Caco-2 (cell line): ENCODE measurements at regions not wholly inside any gene's neighbourhood (a gene's known extent, or its start where the extent isn't known, plus 50 kb on each side); places are given as distances from the start of the nearest gene placed in this dataset.

Experiments
- BruUV-seq: library from RNA; stranded (reverse); fragments of 400-500 nt; replicated peaks from 2 replicates; lab custom pipeline; 2021; lab: Mats Ljungman, UMichigan
- CTCF ChIA-PET: fragments of 300-600 bp; sonication (Branson Sonifier 250); formaldehyde crosslinking; loops from one replicate; lab custom pipeline; 2022; ENCODE audit warnings: antibody characterized with exemption; lab: Charles Lee
- POLR2A ChIA-PET: fragments of 300-600 bp; sonication (Branson Sonifier 250); formaldehyde crosslinking; loops from one replicate; lab custom pipeline; 2022; ENCODE audit warnings: antibody characterized with exemption; lab: Charles Lee
- DNase-seq, 2 experiments: peaks; one replicate each; pipeline versions ENCODE4 v3.0.0 to v3.0.0-alpha.2; 2020 to 2022
- H3K27me3 ChIP-seq: replicated peaks from 2 replicates; pipeline ENCODE4 v1.6.0; 2011; ENCODE audit warnings: low read length; ENCODE audit not compliant: control insufficient read depth, insufficient read depth
- H3K36me3 ChIP-seq: 2 replicates; pipeline ENCODE4 v1.5.1; 2011; ENCODE audit warnings: low read length; ENCODE audit not compliant: control insufficient read depth, insufficient read depth
- H3K4me1 ChIP-seq: fragments of 250-450 bp; sonication (Bioruptor Pico); 2 replicates; pipeline ENCODE4 v1.5.1; 2020; ENCODE audit warnings: mild to moderate bottlenecking
- H3K4me3 ChIP-seq: 2 replicates; pipeline ENCODE4 v1.5.1; 2011; ENCODE audit warnings: low read depth, mild to moderate bottlenecking, control low read depth, low read length
- H3K9me3 ChIP-seq: fragments of 250-450 bp; sonication (Bioruptor Pico); 2 replicates; pipeline ENCODE4 v1.5.1; 2020; ENCODE audit warnings: mild to moderate bottlenecking, moderate library complexity
- H3K27ac Mint-ChIP-seq: one replicate; pipeline ENCODE4 v1.8.0; 2022; ENCODE audit warnings: mixed read lengths; ENCODE audit not compliant: unreplicated experiment
- H3K27me3 Mint-ChIP-seq: one replicate; pipeline ENCODE4 v1.8.0; 2022; ENCODE audit warnings: mixed read lengths; ENCODE audit not compliant: insufficient read depth, unreplicated experiment
- H3K36me3 Mint-ChIP-seq: one replicate; pipeline ENCODE4 v1.8.0; 2022; ENCODE audit warnings: mild to moderate bottlenecking, mixed read lengths; ENCODE audit not compliant: insufficient read depth, unreplicated experiment
- H3K4me1 Mint-ChIP-seq: one replicate; pipeline ENCODE4 v1.8.0; 2022; ENCODE audit warnings: low read depth, mixed read lengths; ENCODE audit not compliant: unreplicated experiment
- H3K4me3 Mint-ChIP-seq: one replicate; pipeline ENCODE4 v1.8.0; 2022; ENCODE audit warnings: mild to moderate bottlenecking, moderate library complexity, mixed read lengths; ENCODE audit not compliant: unreplicated experiment
- H3K9me3 Mint-ChIP-seq: one replicate; pipeline ENCODE4 v1.8.0; 2022; ENCODE audit warnings: mixed read lengths; ENCODE audit not compliant: unreplicated experiment
- intact Hi-C: fragments of 100-400 bp; cut with micrococcal nuclease; formaldehyde crosslinking; loops from one replicate; pipeline ENCODE4 v1.10.0; 2022; ENCODE audit not compliant: unreplicated experiment
- TF ChIP-seq, protein P1 (sequence below), 2 experiments: fragments of 200-600 bp in 1 of 2; IDR thresholded peaks; 1 replicate in 1 of 2; 2 replicates in 1 of 2; pipeline versions ENCODE4 v1.5.1 to v1.8.0; 2011 to 2022; ENCODE audit warnings: antibody characterized with exemption in 1 of 2, control low read depth in 1 of 2, inconsistent platforms in 1 of 2, low read depth in 1 of 2, low read length in 1 of 2, mild to moderate bottlenecking in 1 of 2, moderate library complexity in 1 of 2; ENCODE audit not compliant: insufficient read depth in 1 of 2, severe bottlenecking in 1 of 2, unreplicated experiment in 1 of 2

DNA sequence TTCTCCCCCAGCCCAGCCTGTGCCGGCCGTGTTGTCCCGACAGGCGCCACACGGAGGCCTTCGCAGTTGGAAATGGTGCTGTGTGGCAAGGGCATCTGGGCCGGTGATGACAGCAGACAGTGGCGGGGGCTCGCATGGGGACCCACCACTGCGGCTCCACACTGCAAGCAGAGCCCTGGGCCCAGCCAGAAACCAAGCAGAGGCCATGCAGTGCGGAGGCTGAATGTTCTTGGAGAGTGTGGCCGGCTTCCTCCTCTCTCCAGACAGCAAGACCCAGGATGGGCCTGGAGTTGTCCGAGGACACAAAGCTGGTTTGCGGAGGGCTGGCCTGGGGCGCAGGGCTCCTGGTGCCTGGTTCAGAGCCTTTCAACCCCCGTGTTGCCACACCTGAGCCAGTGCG is 104.6 kb downstream of the SIK1 start:
- ChIA-PET POLR2A (no interaction called here), CTCF (no interaction called here)
- Histone ChIP-seq H3K27me3 (no peaks in the 10 kb centered on the region), H3K4me1 (peaks cover 32% of the 10 kb centered on the region), H3K9me3 (peaks cover 6% of the 10 kb centered on the region), H3K36me3 (no peaks in the 10 kb centered on the region), H3K4me3 (no peak overlapping the region)
- BruUV-seq = no TSS peak
- Mint-ChIP-seq H3K4me3 (no peak overlapping the region), H3K27me3 (no peaks in the 10 kb centered on the region), H3K36me3 (peaks cover 5% of the 10 kb centered on the region), H3K4me1 (no peaks in the 10 kb centered on the region), H3K27ac (no peak overlapping the region), H3K9me3 (peaks cover 9% of the 10 kb centered on the region)
- DNase-seq = no peak
- TF ChIP-seq, protein P1, sequence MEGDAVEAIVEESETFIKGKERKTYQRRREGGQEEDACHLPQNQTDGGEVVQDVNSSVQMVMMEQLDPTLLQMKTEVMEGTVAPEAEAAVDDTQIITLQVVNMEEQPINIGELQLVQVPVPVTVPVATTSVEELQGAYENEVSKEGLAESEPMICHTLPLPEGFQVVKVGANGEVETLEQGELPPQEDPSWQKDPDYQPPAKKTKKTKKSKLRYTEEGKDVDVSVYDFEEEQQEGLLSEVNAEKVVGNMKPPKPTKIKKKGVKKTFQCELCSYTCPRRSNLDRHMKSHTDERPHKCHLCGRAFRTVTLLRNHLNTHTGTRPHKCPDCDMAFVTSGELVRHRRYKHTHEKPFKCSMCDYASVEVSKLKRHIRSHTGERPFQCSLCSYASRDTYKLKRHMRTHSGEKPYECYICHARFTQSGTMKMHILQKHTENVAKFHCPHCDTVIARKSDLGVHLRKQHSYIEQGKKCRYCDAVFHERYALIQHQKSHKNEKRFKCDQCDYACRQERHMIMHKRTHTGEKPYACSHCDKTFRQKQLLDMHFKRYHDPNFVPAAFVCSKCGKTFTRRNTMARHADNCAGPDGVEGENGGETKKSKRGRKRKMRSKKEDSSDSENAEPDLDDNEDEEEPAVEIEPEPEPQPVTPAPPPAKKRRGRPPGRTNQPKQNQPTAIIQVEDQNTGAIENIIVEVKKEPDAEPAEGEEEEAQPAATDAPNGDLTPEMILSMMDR (IDR thresholded peaks at IDR 0.05; ENCODE audit: insufficient read depth in 1 of 2, low read depth in 1 of 2, low read length in 1 of 2, severe bottlenecking in 1 of 2, unreplicated experiment in 1 of 2) = no peak
- intact Hi-C loops = no loop called here

DNA sequence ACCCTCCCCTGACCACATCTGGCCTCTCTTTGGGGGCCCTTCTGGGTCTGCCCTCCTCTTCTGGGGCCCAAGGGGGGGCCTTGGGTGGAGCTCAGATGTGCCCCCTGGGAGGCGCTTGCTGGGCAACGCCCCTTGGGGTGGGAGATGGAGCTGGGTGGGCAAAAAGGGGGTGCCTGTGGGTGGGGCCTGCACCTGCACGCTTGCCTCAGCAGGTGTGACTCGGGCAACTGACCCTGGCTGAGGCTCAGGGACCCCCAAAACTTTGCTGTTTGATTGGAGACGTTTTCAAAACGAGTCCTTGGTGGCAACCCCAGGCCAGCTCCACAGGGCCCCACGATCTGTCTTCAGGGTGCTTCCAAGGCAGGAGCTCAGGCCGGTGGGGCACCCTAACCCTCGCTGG is 105.3 kb downstream of the SIK1 start:
- Histone ChIP-seq H3K4me3 (no peak overlapping the region), H3K27me3 (no peaks in the 10 kb centered on the region), H3K36me3 (no peaks in the 10 kb centered on the region), H3K9me3 (peaks cover 10% of the 10 kb centered on the region), H3K4me1 (peaks cover 32% of the 10 kb centered on the region)
- Mint-ChIP-seq H3K27me3 (no peaks in the 10 kb centered on the region), H3K27ac (peak overlapping the region; percentile 72), H3K4me3 (no peak overlapping the region), H3K4me1 (no peaks in the 10 kb centered on the region), H3K36me3 (peaks cover 6% of the 10 kb centered on the region), H3K9me3 (peaks cover 9% of the 10 kb centered on the region)
- POLR2A ChIA-PET = interaction anchor here (1.0 to 2.6 kb wide), 2 partner anchors 11 to 12 kb away, joined by 3 to 11 read pairs; no protein-coding TSS in a partner anchor
- no peak for DNase-seq
- no TSS peak for BruUV-seq
- CTCF ChIA-PET = no interaction called here
- intact Hi-C loops = no loop called here
- TF ChIP-seq, protein P1 (IDR thresholded peaks at IDR 0.05; ENCODE audit: insufficient read depth in 1 of 2, low read depth in 1 of 2, low read length in 1 of 2, severe bottlenecking in 1 of 2, unreplicated experiment in 1 of 2) = no peak

DNA sequence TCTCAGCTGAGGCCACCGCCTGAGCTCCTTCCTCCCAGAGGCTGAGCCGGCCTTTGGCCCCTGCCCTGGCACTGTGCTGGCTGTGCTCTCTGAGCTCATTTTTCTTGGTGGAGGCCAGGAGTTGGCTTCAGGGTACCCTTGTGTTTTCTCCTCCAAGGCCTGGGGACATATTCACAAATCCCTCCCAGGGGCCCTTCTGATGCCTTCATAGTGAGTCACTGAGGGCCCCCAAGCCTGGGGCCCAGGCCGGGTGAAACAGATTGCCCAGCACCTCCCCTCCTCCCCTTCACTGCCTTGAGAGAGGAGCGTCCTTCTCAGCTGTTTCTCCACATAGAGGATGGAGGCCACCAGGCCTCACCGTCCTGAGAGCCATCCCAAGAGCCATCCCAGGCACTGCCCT is 105.8 kb downstream of the SIK1 start:
- ChIA-PET POLR2A (interaction anchor here (0.6 to 2.6 kb wide), 3 partner anchors 12 to 22 kb away, joined by 3 to 11 read pairs (median 3); no protein-coding TSS in a partner anchor), CTCF (interaction anchor here (0.7 to 0.8 kb wide), 2 partner anchors 12 to 22 kb away, joined by 3 to 4 read pairs; no protein-coding TSS in a partner anchor)
- BruUV-seq = no TSS peak
- Mint-ChIP-seq H3K4me3 (no peak overlapping the region), H3K36me3 (peaks cover 6% of the 10 kb centered on the region), H3K4me1 (no peaks in the 10 kb centered on the region), H3K9me3 (peaks cover 9% of the 10 kb centered on the region), H3K27ac (peak overlapping the region; percentile 72), H3K27me3 (no peaks in the 10 kb centered on the region)
- peaks cover 32% of the 10 kb centered on the region for H3K4me1 ChIP-seq
- TF ChIP-seq, protein P1 (IDR thresholded peaks at IDR 0.05; ENCODE audit: insufficient read depth in 1 of 2, low read depth in 1 of 2, low read length in 1 of 2, severe bottlenecking in 1 of 2, unreplicated experiment in 1 of 2) = no peak
- no peaks in the 10 kb centered on the region for H3K27me3 ChIP-seq
- intact Hi-C loops = no loop called here
- no peaks in the 10 kb centered on the region for H3K36me3 ChIP-seq
- H3K4me3 ChIP-seq = no peak overlapping the region
- DNase-seq = peak; percentile 56 to 79
- H3K9me3 ChIP-seq = peaks cover 10% of the 10 kb centered on the region
